ENCODE measurements at regions not wholly inside any gene's neighbourhood (a gene's known extent, or its start where the extent isn't known, plus 50 kb on each side); places are given as distances from the start of the nearest gene placed in this dataset.

- H3K4me1 ChIP-seq: no peaks in the 10 kb centered on the region
- H3K27ac ChIP-seq: no peak overlapping the region
- DNase-seq: no peak
- H3K27me3 ChIP-seq: no peaks in the 10 kb centered on the region
- no peaks in the 10 kb centered on the region for H3K36me3 ChIP-seq
- no peak for TF ChIP-seq POLR2A (IDR thresholded peaks at IDR 0.05)
- TF ChIP-seq, protein P1, sequence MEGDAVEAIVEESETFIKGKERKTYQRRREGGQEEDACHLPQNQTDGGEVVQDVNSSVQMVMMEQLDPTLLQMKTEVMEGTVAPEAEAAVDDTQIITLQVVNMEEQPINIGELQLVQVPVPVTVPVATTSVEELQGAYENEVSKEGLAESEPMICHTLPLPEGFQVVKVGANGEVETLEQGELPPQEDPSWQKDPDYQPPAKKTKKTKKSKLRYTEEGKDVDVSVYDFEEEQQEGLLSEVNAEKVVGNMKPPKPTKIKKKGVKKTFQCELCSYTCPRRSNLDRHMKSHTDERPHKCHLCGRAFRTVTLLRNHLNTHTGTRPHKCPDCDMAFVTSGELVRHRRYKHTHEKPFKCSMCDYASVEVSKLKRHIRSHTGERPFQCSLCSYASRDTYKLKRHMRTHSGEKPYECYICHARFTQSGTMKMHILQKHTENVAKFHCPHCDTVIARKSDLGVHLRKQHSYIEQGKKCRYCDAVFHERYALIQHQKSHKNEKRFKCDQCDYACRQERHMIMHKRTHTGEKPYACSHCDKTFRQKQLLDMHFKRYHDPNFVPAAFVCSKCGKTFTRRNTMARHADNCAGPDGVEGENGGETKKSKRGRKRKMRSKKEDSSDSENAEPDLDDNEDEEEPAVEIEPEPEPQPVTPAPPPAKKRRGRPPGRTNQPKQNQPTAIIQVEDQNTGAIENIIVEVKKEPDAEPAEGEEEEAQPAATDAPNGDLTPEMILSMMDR (IDR thresholded peaks at IDR 0.05): no peak
- H3K9me3 ChIP-seq: no peaks in the 10 kb centered on the region
- no peak overlapping the region for H3K4me3 ChIP-seq
These were observed 326.8 kb downstream of the CCDC85A start for GRCh38 chr2:56510610-56511009.

- no peaks in the 10 kb centered on the region for H3K4me1 ChIP-seq
- no peaks in the 10 kb centered on the region for H3K36me3 ChIP-seq
- no peak overlapping the region for H3K27ac ChIP-seq
- H3K9me3 ChIP-seq: no peaks in the 10 kb centered on the region
- no peak for DNase-seq
- TF ChIP-seq, protein P1 (IDR thresholded peaks at IDR 0.05): no peak
- no peak for TF ChIP-seq POLR2A (IDR thresholded peaks at IDR 0.05)
- H3K4me3 ChIP-seq: no peak overlapping the region
- H3K27me3 ChIP-seq: no peaks in the 10 kb centered on the region
These were observed 331.6 kb downstream of the CCDC85A start for GRCh38 chr2:56515399-56515798.

DNA sequence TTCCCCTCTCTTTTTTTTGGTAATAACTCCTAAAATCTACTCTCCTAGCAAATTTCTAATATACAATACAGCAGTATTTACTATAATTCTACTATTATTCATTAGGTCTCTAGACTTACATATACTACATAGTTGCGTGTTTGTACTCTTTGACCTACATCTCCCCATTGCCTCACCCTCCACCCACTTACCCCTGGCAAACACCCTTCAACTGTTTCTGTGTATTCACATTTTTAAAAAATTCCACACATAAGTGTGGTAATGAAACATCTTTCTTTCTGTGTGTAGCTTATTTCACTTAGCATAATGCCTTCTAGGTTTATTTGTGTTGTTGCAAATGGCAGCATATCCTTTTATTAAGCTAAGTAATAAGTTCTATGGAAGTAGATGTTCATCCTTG, 336.0 kb downstream of the CCDC85A start:
- H3K27me3 ChIP-seq: no peaks in the 10 kb centered on the region
- H3K27ac ChIP-seq: no peak overlapping the region
- TF ChIP-seq POLR2A (IDR thresholded peaks at IDR 0.05): no peak
- TF ChIP-seq, protein P1 (IDR thresholded peaks at IDR 0.05): no peak
- H3K9me3 ChIP-seq: no peaks in the 10 kb centered on the region
- H3K4me3 ChIP-seq: no peak overlapping the region
- no peak for DNase-seq
- no peaks in the 10 kb centered on the region for H3K36me3 ChIP-seq
- H3K4me1 ChIP-seq: no peaks in the 10 kb centered on the region

- Histone ChIP-seq H3K4me3 (no peak overlapping the region), H3K36me3 (no peaks in the 10 kb centered on the region), H3K27me3 (no peaks in the 10 kb centered on the region), H3K9me3 (no peaks in the 10 kb centered on the region), H3K4me1 (no peaks in the 10 kb centered on the region), H3K27ac (no peak overlapping the region)
- no peak for DNase-seq
- TF ChIP-seq, protein P1 (IDR thresholded peaks at IDR 0.05): no peak
- TF ChIP-seq POLR2A (IDR thresholded peaks at IDR 0.05): no peak
These were observed 338.9 kb downstream of the CCDC85A start for GRCh38 chr2:56522605-56523089.

DNA sequence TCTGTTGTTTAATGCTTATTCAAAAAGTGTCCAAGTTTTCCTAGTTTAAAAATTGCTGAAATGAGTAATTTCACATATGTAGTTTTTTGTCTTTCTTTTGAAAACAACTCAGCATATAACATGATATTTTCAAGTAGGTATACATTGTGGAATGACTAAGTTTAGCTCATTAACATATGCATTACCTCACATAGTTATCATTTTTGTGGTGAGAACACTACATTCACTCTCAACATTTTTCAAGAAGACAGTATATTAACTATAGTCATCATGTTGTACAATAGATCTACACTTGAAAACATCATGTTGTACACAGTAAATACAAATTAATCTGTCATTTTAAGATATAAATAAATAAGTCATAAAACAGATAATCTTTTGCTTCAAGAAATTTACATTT, 340.0 kb downstream of the CCDC85A start:
- no peak overlapping the region for H3K27ac ChIP-seq
- H3K9me3 ChIP-seq: no peaks in the 10 kb centered on the region
- H3K4me3 ChIP-seq: no peak overlapping the region
- no peak for DNase-seq
- H3K4me1 ChIP-seq: no peaks in the 10 kb centered on the region
- TF ChIP-seq, protein P1 (IDR thresholded peaks at IDR 0.05): no peak
- TF ChIP-seq POLR2A (IDR thresholded peaks at IDR 0.05): no peak
- no peaks in the 10 kb centered on the region for H3K27me3 ChIP-seq
- H3K36me3 ChIP-seq: no peaks in the 10 kb centered on the region
